NOMO-1 treated with DMSO at 0.1 percent for 48 hours (cell line): ENCODE measurements at regions not wholly inside any gene's neighbourhood (a gene's known extent, or its start where the extent isn't known, plus 50 kb on each side); places are given as distances from the start of the nearest gene placed in this dataset.
"Not testable (repeated sequence)": the region's sequence is repeated elsewhere in the genome, so short reads cannot be mapped to it uniquely, and the experiment has no call there.

Experiments used
- DNase-seq: peaks from one replicate; lab custom pipeline; 2025; ENCODE audit not compliant: unreplicated experiment; lab: John Stamatoyannopoulos, UW

- no peak for DNase-seq
Observed at GRCh38 chr6:21909321-21909720, 315.8 kb downstream of the SOX4 start.

- DNase-seq, result no peak
Observed at GRCh38 chr6:21911208-21911607, 317.7 kb downstream of the SOX4 start.

GRCh38 chr6:21912151-21912832 is 318.7 kb downstream of the SOX4 start:
- DNase-seq, result no peak

- DNase-seq, result no peak
Observed at GRCh38 chr6:21914121-21914973, 320.8 kb downstream of the SOX4 start.

- DNase-seq, result no peak
Observed at GRCh38 chr6:21915707-21916260, 322.2 kb downstream of the SOX4 start.

GRCh38 chr6:21918041-21918440 is 324.5 kb downstream of the SOX4 start:
- DNase-seq, result no peak

GRCh38 chr6:21918666-21919065 is 325.1 kb downstream of the SOX4 start:
- no peak for DNase-seq

- DNase-seq, result no peak
Observed at GRCh38 chr6:21922086-21922485, 328.5 kb downstream of the SOX4 start.

- no peak for DNase-seq
Observed at GRCh38 chr6:21924002-21924401, 330.5 kb downstream of the SOX4 start.

GRCh38 chr6:21928827-21929226 is 335.3 kb downstream of the SOX4 start:
- DNase-seq, result no peak

GRCh38 chr6:21931641-21932335 is 338.2 kb downstream of the SOX4 start:
- no peak for DNase-seq

- DNase-seq, result no peak
Observed at GRCh38 chr6:21933351-21933750, 339.8 kb downstream of the SOX4 start.

- DNase-seq, result no peak
Observed at GRCh38 chr6:21935142-21935541, 341.6 kb downstream of the SOX4 start.

GRCh38 chr6:21935561-21936028 is 342.0 kb downstream of the SOX4 start:
- peak; percentile 27 for DNase-seq

- no peak for DNase-seq
Observed at GRCh38 chr6:21937466-21937865, 343.9 kb downstream of the SOX4 start.

GRCh38 chr6:21939066-21939465 is 345.5 kb downstream of the SOX4 start:
- not testable (repeated sequence) for DNase-seq

- DNase-seq, result no peak
Observed at GRCh38 chr6:21941926-21942325, 348.4 kb downstream of the SOX4 start.

- DNase-seq, result no peak
Observed at GRCh38 chr6:21942897-21943296, 349.3 kb downstream of the SOX4 start.

GRCh38 chr6:21946298-21946783 is 350.5 kb downstream of the PRL start:
- DNase-seq, result no peak

GRCh38 chr6:21947227-21947626 is 349.6 kb downstream of the PRL start:
- not testable (repeated sequence) for DNase-seq

GRCh38 chr6:21947731-21948386 is 349.0 kb downstream of the PRL start:
- DNase-seq, result no peak
